GM12878 (cell line): ENCODE measurements at regions not wholly inside any gene's neighbourhood (a gene's known extent, or its start where the extent isn't known, plus 50 kb on each side); places are given as distances from the start of the nearest gene placed in this dataset.

Source experiments
- ATAC-seq: fragments of 200-7000 bp; cut with Tn5 transposase; 3 replicates; pipeline ENCODE4 v1.9.1; 2020; ENCODE audit warnings: mild to moderate bottlenecking, moderate library complexity
- BruUV-seq: library from RNA; stranded (reverse); fragments of 400-500 nt; replicated peaks from 2 replicates; lab custom pipeline; 2021; lab: Mats Ljungman, UMichigan
- CTCF ChIA-PET: fragments of 300-600 bp; sonication (Branson Sonifier 250); formaldehyde crosslinking; extraction: SDS; loops from one replicate; lab custom pipeline; 2021; ENCODE audit warnings: inconsistent platforms; lab: Yijun Ruan, JAX
- POLR2A ChIA-PET: fragments of 350-600 bp; formaldehyde crosslinking; extraction: SDS; loops from one replicate; lab custom pipeline; 2021; ENCODE audit warnings: inconsistent platforms; lab: Charles Lee
- RAD21 ChIA-PET: fragments of 300-600 bp; sonication (Branson Sonifier 250); formaldehyde crosslinking; loops from one replicate; lab custom pipeline; 2023; ENCODE audit warnings: antibody characterized with exemption; ENCODE audit not compliant: unreplicated experiment; lab: Charles Lee
- SMC1A ChIA-PET: fragments of 300-600 bp; sonication (Branson Sonifier 250); formaldehyde crosslinking; loops from one replicate; lab custom pipeline; 2023; ENCODE audit not compliant: unreplicated experiment, uncharacterized antibody; lab: Charles Lee
- DNase-seq: peaks from one replicate; pipeline ENCODE4 v3.0.0-alpha.2; 2011; ENCODE audit warnings: low read depth, low spot score
- FAIRE-seq: peaks from 3 replicates; lab custom pipeline; 2011; peaks lifted over from hg19 to GRCh38; lab: Jason Lieb, UNC
- H2AFZ ChIP-seq: 2 replicates; pipeline ENCODE4 v1.6.0; 2011; ENCODE audit warnings: low read depth, low read length, control low read depth; ENCODE audit not compliant: control insufficient read depth
- H3K27ac ChIP-seq: 2 replicates; pipeline ENCODE4 v1.5.1; 2011; ENCODE audit warnings: control low read depth; ENCODE audit not compliant: control insufficient read depth, insufficient read depth
- H3K27me3 ChIP-seq, 2 experiments: replicated peaks in 1 of 2; 2 replicates each; pipeline versions ENCODE4 v1.6.0 to v1.6.1; 2011; ENCODE audit warnings: low read length in 1 of 2; ENCODE audit not compliant: control insufficient read depth in 2 of 2, insufficient read depth in 2 of 2
- H3K36me3 ChIP-seq, 2 experiments: 2 replicates each; pipeline ENCODE4 v1.5.1; 2011; ENCODE audit warnings: low read length in 1 of 2; ENCODE audit not compliant: control insufficient read depth in 2 of 2, insufficient read depth in 2 of 2
- H3K4me1 ChIP-seq: 2 replicates; pipeline ENCODE4 v1.6.1; 2011; ENCODE audit warnings: mild to moderate bottlenecking, low read length, moderate library complexity, mixed read lengths; ENCODE audit not compliant: control insufficient read depth, insufficient read depth
- H3K4me2 ChIP-seq: 2 replicates; pipeline ENCODE4 v1.6.0; 2011; ENCODE audit warnings: control low read depth; ENCODE audit not compliant: control insufficient read depth, insufficient read depth
- H3K4me3 ChIP-seq: fragments of 200-600 bp; sonication (generic); 2 replicates; pipeline ENCODE4 v1.5.1; 2016
- H3K79me2 ChIP-seq: 2 replicates; pipeline ENCODE4 v1.6.0; 2011; ENCODE audit warnings: low read length; ENCODE audit not compliant: control insufficient read depth, insufficient read depth
- H3K9ac ChIP-seq: 2 replicates; pipeline ENCODE4 v1.8.0; 2011; ENCODE audit warnings: low read length, control low read depth, mixed read lengths; ENCODE audit not compliant: control insufficient read depth, insufficient read depth
- H3K9me3 ChIP-seq: replicated peaks from 3 replicates; pipeline ENCODE4 v1.5.1; 2011; ENCODE audit warnings: mild to moderate bottlenecking, low read length; ENCODE audit not compliant: control insufficient read depth, insufficient read depth
- H4K20me1 ChIP-seq: 2 replicates; pipeline ENCODE4 v1.6.0; 2011; ENCODE audit not compliant: control insufficient read depth, insufficient read depth
- BACH1 ChIP-seq: fragments of 450-650 bp; IDR thresholded peaks from 2 replicates; pipeline ENCODE4 v1.6.1; 2017; ENCODE audit warnings: mild to moderate bottlenecking, borderline replicate concordance
- CHD4 ChIP-seq: fragments of 200-600 bp; sonication (generic); IDR thresholded peaks from 2 replicates; pipeline ENCODE4 v1.6.1; 2016; ENCODE audit warnings: mild to moderate bottlenecking
- DPF2 ChIP-seq: fragments of 450-650 bp; IDR thresholded peaks from 2 replicates; pipeline ENCODE4 v1.6.1; 2017; ENCODE audit warnings: mild to moderate bottlenecking
- ELK1 ChIP-seq: IDR thresholded peaks from 2 replicates; pipeline ENCODE4 v1.6.1; 2012; ENCODE audit warnings: low read depth, low read length, improper control_type of control experiment
- FOXM1 ChIP-seq: IDR thresholded peaks from 2 replicates; pipeline ENCODE4 v1.6.1; 2012; ENCODE audit warnings: low read depth, mild to moderate bottlenecking, inconsistent platforms, low read length, moderate library complexity
- GABPA ChIP-seq: IDR thresholded peaks from 2 replicates; pipeline ENCODE4 v1.6.1; 2014; ENCODE audit warnings: antibody characterized with exemption, low read depth, mild to moderate bottlenecking, inconsistent platforms
- HDGF ChIP-seq: fragments of 450-650 bp; IDR thresholded peaks from 2 replicates; pipeline ENCODE4 v1.6.1; 2016; ENCODE audit warnings: antibody characterized with exemption
- LARP7 ChIP-seq: fragments of 450-650 bp; IDR thresholded peaks from 2 replicates; pipeline ENCODE4 v1.6.1; 2017; ENCODE audit warnings: mild to moderate bottlenecking
- NBN ChIP-seq: fragments of 450-650 bp; IDR thresholded peaks from 2 replicates; pipeline ENCODE4 v1.6.1; 2016
- PML ChIP-seq: IDR thresholded peaks from 2 replicates; pipeline ENCODE4 v1.6.1; 2012; ENCODE audit warnings: low read length, inconsistent platforms
- SMC3 ChIP-seq: IDR thresholded peaks from 2 replicates; pipeline ENCODE4 v1.6.1; 2011; ENCODE audit warnings: low read length, improper control_type of control experiment, borderline replicate concordance
- USF1 ChIP-seq: IDR thresholded peaks from 2 replicates; pipeline ENCODE4 v1.6.1; 2011; ENCODE audit warnings: borderline replicate concordance, low read depth, mild to moderate bottlenecking, moderate library complexity, mixed read lengths, low read length; ENCODE audit not compliant: insufficient read depth; ENCODE audit errors: extremely low read length
- YY1 ChIP-seq: IDR thresholded peaks from 2 replicates; pipeline ENCODE4 v1.6.1; 2011; ENCODE audit warnings: low read depth, mild to moderate bottlenecking, low read length
- ZBTB33 ChIP-seq: fragments of 450-650 bp; IDR thresholded peaks from 2 replicates; pipeline ENCODE4 v1.6.1; 2017; ENCODE audit warnings: mild to moderate bottlenecking
- ZNF217 ChIP-seq: fragments of 450-650 bp; IDR thresholded peaks from 2 replicates; pipeline ENCODE4 v1.6.1; 2017; ENCODE audit warnings: antibody characterized with exemption, mild to moderate bottlenecking
- ZNF24 ChIP-seq: fragments of 450-650 bp; IDR thresholded peaks from 2 replicates; pipeline ENCODE4 v1.6.1; 2017; ENCODE audit warnings: antibody characterized with exemption, mild to moderate bottlenecking
- ZNF592 ChIP-seq: fragments of 450-650 bp; IDR thresholded peaks from 2 replicates; pipeline ENCODE4 v1.6.1; 2017; ENCODE audit warnings: mild to moderate bottlenecking, moderate library complexity
- WGBS: methylation state at CpG from one replicate; pipeline ENCODE4 v1.1.6; 2016; ENCODE audit warnings: low lambda C conversion rate; ENCODE audit not compliant: insufficient replicate concordance, insufficient coverage; ENCODE audit errors: missing lambda C conversion rate; 5-methylcytosine and 5-hydroxymethylcytosine counted together
- in situ Hi-C: fragments of 300-500 bp; cut with MboI; formaldehyde crosslinking; loops from 9 replicates; pipeline ENCODE4 v1.14.3; 2018; ENCODE audit warnings: mixed read lengths
- intact Hi-C: fragments of 100-400 bp; cut with micrococcal nuclease; formaldehyde crosslinking; loops from one replicate; pipeline ENCODE4 v1.14.2; 2022; ENCODE audit not compliant: unreplicated experiment

GRCh38 chr11:130625578-130626306, 177.3 kb downstream of the ADAMTS15 start (continued):
- TF ChIP-seq ZNF592 (no peak), LARP7 (no peak), YY1 (no peak)

GRCh38 chr11:130629039-130629438, 180.6 kb downstream of the ADAMTS15 start:
- ChIA-PET POLR2A (no interaction called here), RAD21 (no interaction called here)
- no peaks in the 10 kb centered on the region for H3K4me1 ChIP-seq
- H4K20me1 ChIP-seq, result no peaks in the 10 kb centered on the region
- H3K9ac ChIP-seq, result no peak overlapping the region
- no peak overlapping the region for H3K27ac ChIP-seq
- H3K27me3 ChIP-seq, result no peaks in the 10 kb centered on the region; a peak in 1 of 4 replicates
- TF ChIP-seq HDGF (no peak), FOXM1 (no peak), ZNF24 (no peak), SMC3 (no peak), ZNF217 (no peak), DPF2 (no peak), CHD4 (no peak), ELK1 (no peak), PML (no peak), ZBTB33 (no peak), USF1 (no peak), GABPA (no peak), NBN (no peak), BACH1 (no peak)
- TF ChIP-seq, all 136 proteins: peak for 0
- no peaks in the 10 kb centered on the region for H3K9me3 ChIP-seq
- 65% methylated on average over 9 of the region's 9 CpGs for WGBS
- intact Hi-C loops (no loop called here), in situ Hi-C loops (no loop called here)
- no TSS peak for BruUV-seq
- FAIRE-seq, result no peak
- H3K4me3 ChIP-seq, result no peak overlapping the region
- SMC1A ChIA-PET, result no interaction called here
- DNase-seq, result no peak
- H3K79me2 ChIP-seq, result no peaks in the 10 kb centered on the region
- H2AFZ ChIP-seq, result no peak overlapping the region
- CTCF ChIA-PET, result no interaction called here
- H3K4me2 ChIP-seq, result no peak overlapping the region
- no peaks in the 10 kb centered on the region for H3K36me3 ChIP-seq
- no peak for ATAC-seq
